SK-N-SH treated with all-trans-retinoic acid at 6 μM for 48 hours (cell line): ENCODE measurements at regions not wholly inside any gene's neighbourhood (a gene's known extent, or its start where the extent isn't known, plus 50 kb on each side); places are given as distances from the start of the nearest gene placed in this dataset.

Source experiments
- ATAC-seq: fragments of 200-7000 bp; cut with Tn5 transposase; 3 replicates; pipeline ENCODE4 v1.9.1; 2020; ENCODE audit warnings: mild to moderate bottlenecking, moderate library complexity
- ARNTL ChIP-seq: fragments of 450-650 bp; formaldehyde crosslinking; IDR thresholded peaks from 2 replicates; pipeline ENCODE4 v1.5.0; 2020; ENCODE audit warnings: low read depth, mild to moderate bottlenecking, moderate library complexity, borderline replicate concordance
- BACH2 ChIP-seq: fragments of 250-450 bp; sonication (Bioruptor Pico); IDR thresholded peaks from 2 replicates; pipeline ENCODE4 v1.9.0; 2021; ENCODE audit warnings: mild to moderate bottlenecking, borderline replicate concordance
- CSDC2 ChIP-seq: fragments of 250-450 bp; sonication (Bioruptor Pico); IDR thresholded peaks from 2 replicates; pipeline ENCODE4 v1.5.0; 2020; ENCODE audit warnings: mild to moderate bottlenecking, moderate library complexity
- ESRRG ChIP-seq: fragments of 250-450 bp; sonication (Bioruptor Pico); IDR thresholded peaks from 2 replicates; pipeline ENCODE4 v1.6.1; 2021; ENCODE audit warnings: mild to moderate bottlenecking
- GLIS3 ChIP-seq: fragments of 250-450 bp; sonication (Bioruptor Pico); IDR thresholded peaks from 2 replicates; pipeline ENCODE4 v1.5.0; 2020; ENCODE audit warnings: mild to moderate bottlenecking, moderate library complexity
- ISL1 ChIP-seq: fragments of 250-450 bp; sonication (Bioruptor Pico); IDR thresholded peaks from 2 replicates; pipeline ENCODE4 v2.1.2; 2022; ENCODE audit warnings: mild to moderate bottlenecking, moderate library complexity
- OSR1 ChIP-seq: fragments of 250-450 bp; sonication (Bioruptor Pico); IDR thresholded peaks from 2 replicates; pipeline ENCODE4 v1.8.0; 2022; ENCODE audit warnings: moderate library complexity, mild to moderate bottlenecking, inconsistent platforms
- PPARA ChIP-seq: fragments of 250-450 bp; sonication (Bioruptor Pico); IDR thresholded peaks from 2 replicates; pipeline ENCODE4 v1.5.0; 2020; ENCODE audit warnings: mild to moderate bottlenecking, borderline replicate concordance
- RARB ChIP-seq: fragments of 250-450 bp; sonication (Bioruptor Pico); IDR thresholded peaks from 2 replicates; pipeline ENCODE4 v1.8.0; 2021; ENCODE audit warnings: mild to moderate bottlenecking, moderate library complexity
- SNAI2 ChIP-seq: fragments of 250-450 bp; sonication (Bioruptor Pico); IDR thresholded peaks from 2 replicates; pipeline ENCODE4 v1.5.0; 2020; ENCODE audit warnings: mild to moderate bottlenecking, moderate library complexity
- TCF4 ChIP-seq: fragments of 250-450 bp; sonication (Bioruptor Pico); IDR thresholded peaks from 2 replicates; pipeline ENCODE4 v1.8.0; 2021; ENCODE audit warnings: mild to moderate bottlenecking, moderate library complexity, borderline replicate concordance
- TOX ChIP-seq: fragments of 250-450 bp; sonication (Bioruptor Pico); IDR thresholded peaks from 2 replicates; pipeline ENCODE4 v1.8.0; 2021; ENCODE audit warnings: mild to moderate bottlenecking, moderate library complexity, borderline replicate concordance
- ZC3H10 ChIP-seq: fragments of 250-450 bp; sonication (Bioruptor Pico); IDR thresholded peaks from 2 replicates; pipeline ENCODE4 v1.5.1; 2021; ENCODE audit warnings: mild to moderate bottlenecking, moderate library complexity
- ZFP3 ChIP-seq: fragments of 250-450 bp; sonication (Bioruptor Pico); IDR thresholded peaks from 2 replicates; pipeline ENCODE4 v1.5.0; 2020; ENCODE audit warnings: mild to moderate bottlenecking, moderate library complexity
- ZFP30 ChIP-seq: fragments of 450-650 bp; formaldehyde crosslinking; IDR thresholded peaks from 2 replicates; pipeline ENCODE4 v1.5.0; 2022; ENCODE audit warnings: mild to moderate bottlenecking, moderate library complexity
- ZNF565 ChIP-seq: fragments of 450-650 bp; formaldehyde crosslinking; conservative IDR thresholded peaks from 2 replicates; pipeline ENCODE4 v1.5.0; 2020; ENCODE audit warnings: low read depth, mild to moderate bottlenecking, moderate library complexity
- ZNF70 ChIP-seq: fragments of 450-650 bp; formaldehyde crosslinking; IDR thresholded peaks from 2 replicates; pipeline ENCODE4 v1.5.0; 2020; ENCODE audit warnings: mild to moderate bottlenecking, moderate library complexity
- ZNF8 ChIP-seq: fragments of 450-650 bp; formaldehyde crosslinking; IDR thresholded peaks from 2 replicates; pipeline ENCODE4 v1.5.0; 2020; ENCODE audit warnings: mild to moderate bottlenecking, moderate library complexity
- TF ChIP-seq, protein P1 (sequence below): fragments of 250-450 bp; sonication (Bioruptor Pico); IDR thresholded peaks from 2 replicates; pipeline ENCODE4 v1.5.0; 2020; ENCODE audit warnings: mild to moderate bottlenecking, moderate library complexity
- TF ChIP-seq, protein P2 (sequence below): fragments of 250-450 bp; sonication (Bioruptor Pico); IDR thresholded peaks from 2 replicates; pipeline ENCODE4 v1.5.1; 2020; ENCODE audit warnings: low read depth, mild to moderate bottlenecking, moderate library complexity
- TF ChIP-seq, protein P3 (sequence below): fragments of 250-450 bp; sonication (Bioruptor Pico); IDR thresholded peaks from 2 replicates; pipeline ENCODE4 v1.8.0; 2021; ENCODE audit warnings: low read depth, mild to moderate bottlenecking, moderate library complexity, borderline replicate concordance
- TF ChIP-seq, protein P4 (sequence below): fragments of 250-450 bp; sonication (Bioruptor Pico); IDR thresholded peaks from 2 replicates; pipeline ENCODE4 v1.5.1; 2021; ENCODE audit warnings: mild to moderate bottlenecking, moderate library complexity

DNA sequence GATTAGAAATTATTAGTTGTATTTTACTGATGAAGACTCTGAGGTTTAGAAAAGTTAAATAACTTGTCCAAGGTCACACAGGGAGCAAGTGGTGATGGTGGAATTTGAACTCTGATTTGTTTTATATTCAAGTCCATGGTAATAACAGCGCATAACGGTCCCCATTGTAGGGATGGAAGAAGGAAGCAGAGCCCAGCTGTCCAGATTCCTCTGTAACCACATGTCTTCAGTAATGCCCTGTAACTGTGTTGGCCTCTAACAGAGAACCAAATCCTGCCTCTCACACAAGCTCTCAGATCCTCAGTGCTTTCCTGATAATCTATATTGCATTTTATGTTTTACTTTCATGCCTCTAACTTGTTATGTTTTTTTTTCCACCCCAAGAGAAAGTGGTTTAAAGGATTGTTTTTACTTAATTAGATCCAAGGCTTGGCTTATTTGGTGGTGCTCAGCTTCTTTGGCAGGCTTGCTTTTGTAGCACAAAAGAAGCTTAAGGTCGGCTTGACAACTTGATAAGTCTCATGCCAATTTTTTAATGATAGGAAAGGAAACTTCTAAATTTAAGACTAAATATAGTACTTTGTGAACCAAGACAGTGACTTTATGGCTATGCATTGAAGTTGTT lies 105.1 kb upstream of the SEL1L start:
- TF ChIP-seq TCF4 (CRISPR knock-in tag): no peak
- TF ChIP-seq, protein P1, sequence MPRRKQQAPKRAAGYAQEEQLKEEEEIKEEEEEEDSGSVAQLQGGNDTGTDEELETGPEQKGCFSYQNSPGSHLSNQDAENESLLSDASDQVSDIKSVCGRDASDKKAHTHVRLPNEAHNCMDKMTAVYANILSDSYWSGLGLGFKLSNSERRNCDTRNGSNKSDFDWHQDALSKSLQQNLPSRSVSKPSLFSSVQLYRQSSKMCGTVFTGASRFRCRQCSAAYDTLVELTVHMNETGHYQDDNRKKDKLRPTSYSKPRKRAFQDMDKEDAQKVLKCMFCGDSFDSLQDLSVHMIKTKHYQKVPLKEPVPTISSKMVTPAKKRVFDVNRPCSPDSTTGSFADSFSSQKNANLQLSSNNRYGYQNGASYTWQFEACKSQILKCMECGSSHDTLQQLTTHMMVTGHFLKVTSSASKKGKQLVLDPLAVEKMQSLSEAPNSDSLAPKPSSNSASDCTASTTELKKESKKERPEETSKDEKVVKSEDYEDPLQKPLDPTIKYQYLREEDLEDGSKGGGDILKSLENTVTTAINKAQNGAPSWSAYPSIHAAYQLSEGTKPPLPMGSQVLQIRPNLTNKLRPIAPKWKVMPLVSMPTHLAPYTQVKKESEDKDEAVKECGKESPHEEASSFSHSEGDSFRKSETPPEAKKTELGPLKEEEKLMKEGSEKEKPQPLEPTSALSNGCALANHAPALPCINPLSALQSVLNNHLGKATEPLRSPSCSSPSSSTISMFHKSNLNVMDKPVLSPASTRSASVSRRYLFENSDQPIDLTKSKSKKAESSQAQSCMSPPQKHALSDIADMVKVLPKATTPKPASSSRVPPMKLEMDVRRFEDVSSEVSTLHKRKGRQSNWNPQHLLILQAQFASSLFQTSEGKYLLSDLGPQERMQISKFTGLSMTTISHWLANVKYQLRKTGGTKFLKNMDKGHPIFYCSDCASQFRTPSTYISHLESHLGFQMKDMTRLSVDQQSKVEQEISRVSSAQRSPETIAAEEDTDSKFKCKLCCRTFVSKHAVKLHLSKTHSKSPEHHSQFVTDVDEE (CRISPR knock-in tag): no peak
- TF ChIP-seq OSR1 (CRISPR knock-in tag): no peak
- no peak for TF ChIP-seq TOX (CRISPR knock-in tag)
- no peak for TF ChIP-seq ISL1 (CRISPR knock-in tag)
- TF ChIP-seq, protein P2, sequence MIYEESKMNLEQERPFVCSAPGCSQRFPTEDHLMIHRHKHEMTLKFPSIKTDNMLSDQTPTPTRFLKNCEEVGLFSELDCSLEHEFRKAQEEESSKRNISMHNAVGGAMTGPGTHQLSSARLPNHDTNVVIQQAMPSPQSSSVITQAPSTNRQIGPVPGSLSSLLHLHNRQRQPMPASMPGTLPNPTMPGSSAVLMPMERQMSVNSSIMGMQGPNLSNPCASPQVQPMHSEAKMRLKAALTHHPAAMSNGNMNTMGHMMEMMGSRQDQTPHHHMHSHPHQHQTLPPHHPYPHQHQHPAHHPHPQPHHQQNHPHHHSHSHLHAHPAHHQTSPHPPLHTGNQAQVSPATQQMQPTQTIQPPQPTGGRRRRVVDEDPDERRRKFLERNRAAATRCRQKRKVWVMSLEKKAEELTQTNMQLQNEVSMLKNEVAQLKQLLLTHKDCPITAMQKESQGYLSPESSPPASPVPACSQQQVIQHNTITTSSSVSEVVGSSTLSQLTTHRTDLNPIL (CRISPR knock-in tag): no peak
- TF ChIP-seq BACH2 (CRISPR knock-in tag): no peak
- no peak for TF ChIP-seq ZC3H10 (CRISPR knock-in tag)
- TF ChIP-seq PPARA (CRISPR knock-in tag): no peak
- TF ChIP-seq, protein P3, sequence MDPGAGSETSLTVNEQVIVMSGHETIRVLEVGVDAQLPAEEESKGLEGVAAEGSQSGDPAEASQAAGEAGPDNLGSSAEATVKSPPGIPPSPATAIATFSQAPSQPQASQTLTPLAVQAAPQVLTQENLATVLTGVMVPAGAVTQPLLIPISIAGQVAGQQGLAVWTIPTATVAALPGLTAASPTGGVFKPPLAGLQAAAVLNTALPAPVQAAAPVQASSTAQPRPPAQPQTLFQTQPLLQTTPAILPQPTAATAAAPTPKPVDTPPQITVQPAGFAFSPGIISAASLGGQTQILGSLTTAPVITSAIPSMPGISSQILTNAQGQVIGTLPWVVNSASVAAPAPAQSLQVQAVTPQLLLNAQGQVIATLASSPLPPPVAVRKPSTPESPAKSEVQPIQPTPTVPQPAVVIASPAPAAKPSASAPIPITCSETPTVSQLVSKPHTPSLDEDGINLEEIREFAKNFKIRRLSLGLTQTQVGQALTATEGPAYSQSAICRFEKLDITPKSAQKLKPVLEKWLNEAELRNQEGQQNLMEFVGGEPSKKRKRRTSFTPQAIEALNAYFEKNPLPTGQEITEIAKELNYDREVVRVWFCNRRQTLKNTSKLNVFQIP (CRISPR knock-in tag): no peak
- no peak for TF ChIP-seq ZFP30
- no peak for TF ChIP-seq ZNF8 (CRISPR knock-in tag)
- no peak for TF ChIP-seq CSDC2 (CRISPR knock-in tag)
- TF ChIP-seq, protein P4, sequence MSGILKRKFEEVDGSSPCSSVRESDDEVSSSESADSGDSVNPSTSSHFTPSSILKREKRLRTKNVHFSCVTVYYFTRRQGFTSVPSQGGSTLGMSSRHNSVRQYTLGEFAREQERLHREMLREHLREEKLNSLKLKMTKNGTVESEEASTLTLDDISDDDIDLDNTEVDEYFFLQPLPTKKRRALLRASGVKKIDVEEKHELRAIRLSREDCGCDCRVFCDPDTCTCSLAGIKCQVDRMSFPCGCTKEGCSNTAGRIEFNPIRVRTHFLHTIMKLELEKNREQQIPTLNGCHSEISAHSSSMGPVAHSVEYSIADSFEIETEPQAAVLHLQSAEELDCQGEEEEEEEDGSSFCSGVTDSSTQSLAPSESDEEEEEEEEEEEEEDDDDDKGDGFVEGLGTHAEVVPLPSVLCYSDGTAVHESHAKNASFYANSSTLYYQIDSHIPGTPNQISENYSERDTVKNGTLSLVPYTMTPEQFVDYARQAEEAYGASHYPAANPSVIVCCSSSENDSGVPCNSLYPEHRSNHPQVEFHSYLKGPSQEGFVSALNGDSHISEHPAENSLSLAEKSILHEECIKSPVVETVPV (CRISPR knock-in tag): no peak
- no peak for TF ChIP-seq ZFP3 (CRISPR knock-in tag)
- TF ChIP-seq ESRRG (CRISPR knock-in tag): no peak
- no peak for TF ChIP-seq ARNTL (CRISPR knock-in tag)
- no peak for TF ChIP-seq ZNF565
- no peak for TF ChIP-seq GLIS3 (CRISPR knock-in tag)
- TF ChIP-seq, all 23 proteins: peak for 0
- ATAC-seq: no peak

DNA sequence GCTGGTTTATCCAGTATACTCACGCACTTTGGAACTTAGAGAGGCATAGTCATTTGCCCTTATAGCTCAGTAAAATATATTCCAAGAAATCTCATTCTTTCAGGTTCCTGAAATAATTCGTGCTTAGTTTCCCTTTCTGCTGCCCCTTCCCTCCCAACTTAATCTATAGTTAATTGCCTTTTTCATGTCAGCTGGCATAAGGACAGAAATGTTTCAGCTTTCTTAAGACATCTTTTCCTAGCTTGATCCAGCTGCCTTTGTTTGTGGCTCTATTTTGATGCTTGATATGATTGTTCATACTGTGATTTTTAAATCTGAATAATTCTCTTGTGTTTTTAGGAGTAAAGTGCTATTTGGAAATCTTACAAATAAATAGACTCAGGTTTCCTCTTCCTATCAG lies 120.0 kb upstream of the SEL1L start:
- TF ChIP-seq GLIS3 (CRISPR knock-in tag): no peak
- TF ChIP-seq, protein P3 (CRISPR knock-in tag): no peak
- no peak for TF ChIP-seq RARB (CRISPR knock-in tag)
- TF ChIP-seq ZNF70 (CRISPR knock-in tag): no peak
- TF ChIP-seq OSR1 (CRISPR knock-in tag): no peak
- no peak for TF ChIP-seq SNAI2 (CRISPR knock-in tag)
- TF ChIP-seq, protein P1 (CRISPR knock-in tag): no peak
- no peak for TF ChIP-seq ARNTL (CRISPR knock-in tag)
- no peak for TF ChIP-seq ZFP30
- TF ChIP-seq ZFP3 (CRISPR knock-in tag): no peak
- TF ChIP-seq PPARA (CRISPR knock-in tag): no peak
- no peak for TF ChIP-seq CSDC2 (CRISPR knock-in tag)
- no peak for TF ChIP-seq ZC3H10 (CRISPR knock-in tag)
- no peak for TF ChIP-seq ZNF565
- TF ChIP-seq BACH2 (CRISPR knock-in tag): no peak
- TF ChIP-seq, protein P4 (CRISPR knock-in tag): no peak
- TF ChIP-seq ISL1 (CRISPR knock-in tag): no peak
- no peak for TF ChIP-seq ZNF8 (CRISPR knock-in tag)
- ATAC-seq: no peak
